AG10803 (cell line): ENCODE measurements at regions not wholly inside any gene's neighbourhood (a gene's known extent, or its start where the extent isn't known, plus 50 kb on each side); places are given as distances from the start of the nearest gene placed in this dataset.

Source experiments
- DNase-seq: peaks from one replicate; pipeline ENCODE4 v3.0.0; 2010; ENCODE audit warnings: low read depth
- H3K4me3 ChIP-seq: 2 replicates; pipeline ENCODE4 v1.5.1; 2011; ENCODE audit warnings: mild to moderate bottlenecking, low read length, control low read depth
- TF ChIP-seq, protein P1 (sequence below): conservative IDR thresholded peaks from 2 replicates; pipeline ENCODE4 v1.5.1; 2011; ENCODE audit warnings: mild to moderate bottlenecking, low read length, control low read depth, inconsistent platforms

DNA sequence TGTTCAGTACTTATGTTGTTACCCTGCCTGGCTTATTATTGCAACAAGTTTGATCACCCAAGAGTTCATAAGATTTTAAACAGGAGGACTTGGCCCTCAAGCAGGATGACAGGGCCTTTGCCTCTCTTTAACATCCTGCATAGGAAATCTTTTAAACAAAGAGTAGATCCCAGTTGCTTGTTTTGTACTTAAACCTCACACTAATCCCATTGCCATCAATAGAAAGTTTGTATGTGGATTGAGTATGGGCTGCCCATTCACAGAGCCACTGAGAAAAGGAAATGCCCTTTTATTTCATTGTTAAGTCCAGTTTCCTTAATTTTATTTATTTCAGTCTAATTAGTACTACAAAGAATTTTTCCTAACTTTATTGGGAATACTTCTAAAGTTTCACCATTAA lies 52.2 kb upstream of the FGF10 start:
- no peak for DNase-seq
- TF ChIP-seq, protein P1, sequence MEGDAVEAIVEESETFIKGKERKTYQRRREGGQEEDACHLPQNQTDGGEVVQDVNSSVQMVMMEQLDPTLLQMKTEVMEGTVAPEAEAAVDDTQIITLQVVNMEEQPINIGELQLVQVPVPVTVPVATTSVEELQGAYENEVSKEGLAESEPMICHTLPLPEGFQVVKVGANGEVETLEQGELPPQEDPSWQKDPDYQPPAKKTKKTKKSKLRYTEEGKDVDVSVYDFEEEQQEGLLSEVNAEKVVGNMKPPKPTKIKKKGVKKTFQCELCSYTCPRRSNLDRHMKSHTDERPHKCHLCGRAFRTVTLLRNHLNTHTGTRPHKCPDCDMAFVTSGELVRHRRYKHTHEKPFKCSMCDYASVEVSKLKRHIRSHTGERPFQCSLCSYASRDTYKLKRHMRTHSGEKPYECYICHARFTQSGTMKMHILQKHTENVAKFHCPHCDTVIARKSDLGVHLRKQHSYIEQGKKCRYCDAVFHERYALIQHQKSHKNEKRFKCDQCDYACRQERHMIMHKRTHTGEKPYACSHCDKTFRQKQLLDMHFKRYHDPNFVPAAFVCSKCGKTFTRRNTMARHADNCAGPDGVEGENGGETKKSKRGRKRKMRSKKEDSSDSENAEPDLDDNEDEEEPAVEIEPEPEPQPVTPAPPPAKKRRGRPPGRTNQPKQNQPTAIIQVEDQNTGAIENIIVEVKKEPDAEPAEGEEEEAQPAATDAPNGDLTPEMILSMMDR = no peak

DNA sequence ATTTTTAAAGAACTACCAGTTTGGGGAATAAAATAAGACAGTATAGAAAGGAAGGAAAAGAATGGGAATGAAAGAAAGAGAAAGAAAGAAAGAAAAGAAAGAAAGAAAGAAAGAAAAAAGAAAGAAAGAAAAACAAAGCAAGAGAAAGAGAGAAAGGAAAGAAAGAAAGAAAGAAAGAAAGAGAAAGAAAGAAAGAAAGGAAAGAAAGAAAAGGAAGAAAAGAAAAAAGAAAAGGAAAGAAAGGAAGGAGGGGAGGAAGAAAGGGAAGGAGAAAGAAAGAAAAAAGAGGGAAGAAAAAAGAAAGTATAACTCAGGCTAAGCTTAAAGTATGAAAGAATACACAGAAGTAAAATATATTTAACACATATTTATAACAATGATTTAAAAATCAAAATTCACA lies 51.0 kb upstream of the FGF10 start:
- TF ChIP-seq, protein P1 = no peak
- no peak for DNase-seq
- no peak overlapping the region for H3K4me3 ChIP-seq

More for the DNA sequence above, 52.2 kb upstream of the FGF10 start:
- H3K4me3 ChIP-seq = no peak overlapping the region
